B cell (primary cell): ENCODE measurements at regions not wholly inside any gene's neighbourhood (a gene's known extent, or its start where the extent isn't known, plus 50 kb on each side); places are given as distances from the start of the nearest gene placed in this dataset.

Experiments
- ATAC-seq: fragments of 200-7000 bp; cut with Tn5 transposase; one replicate; pipeline ENCODE4 v1.10.0; 2021; ENCODE audit warnings: low read depth, mild to moderate bottlenecking, moderate number of reproducible peaks, moderate library complexity
- CTCF ChIA-PET: fragments of 350-600 bp; sonication (Branson Sonifier 250); formaldehyde crosslinking; loops from one replicate; lab custom pipeline; 2021; ENCODE audit warnings: antibody characterized with exemption, inconsistent platforms; lab: Charles Lee
- POLR2A ChIA-PET: fragments of 350-600 bp; sonication (Branson Sonifier 250); formaldehyde crosslinking; loops from one replicate; lab custom pipeline; 2021; ENCODE audit warnings: antibody characterized with exemption; lab: Charles Lee
- DNase-seq: peaks from one replicate; pipeline ENCODE4 v3.0.0; 2013
- H2AFZ ChIP-seq: 2 replicates; pipeline ENCODE4 v1.6.1; 2012; ENCODE audit warnings: mild to moderate bottlenecking, low read depth, low read length; ENCODE audit not compliant: insufficient read depth, poor library complexity, severe bottlenecking
- H3K27ac ChIP-seq, 2 donors: 1 replicate in 1 of 2; 2 replicates in 1 of 2; pipeline ENCODE4 v1.5.1; 2012 to 2013; ENCODE audit warnings: low read length in 2 of 2, mild to moderate bottlenecking in 2 of 2, moderate library complexity in 1 of 2
- H3K27me3 ChIP-seq, 4 experiments: fragments of 200-600 bp in 1 of 4; sonication (generic) in 1 of 4; replicated peaks in 1 of 4; 1 replicate in 2 of 4; 2 replicates in 2 of 4; pipeline versions ENCODE4 v1.6.1 to v1.7.0; 2013 to 2016; ENCODE audit warnings: low read length in 3 of 4, mild to moderate bottlenecking in 2 of 4, mixed read lengths in 1 of 4, moderate library complexity in 1 of 4; ENCODE audit not compliant: insufficient read depth in 4 of 4, control insufficient read depth in 3 of 4; ENCODE audit errors: control extremely low read depth in 1 of 4
- H3K36me3 ChIP-seq, 2 experiments: replicated peaks in 1 of 2; 1 replicate in 1 of 2; 2 replicates in 1 of 2; pipeline versions ENCODE4 v1.6.1 to v1.7.1; 2013; ENCODE audit warnings: low read length in 1 of 2; ENCODE audit not compliant: insufficient read depth in 2 of 2, control insufficient read depth in 1 of 2; ENCODE audit errors: control extremely low read depth in 1 of 2, extremely low read depth in 1 of 2
- H3K4me1 ChIP-seq, 2 donors: fragments of 200-600 bp in 1 of 2; sonication (generic) in 1 of 2; 1 replicate in 1 of 2; 2 replicates in 1 of 2; pipeline versions ENCODE4 v1.5.1 to v1.6.1; 2013 to 2017; ENCODE audit warnings: low read length in 2 of 2; ENCODE audit not compliant: control insufficient read depth in 2 of 2, insufficient read depth in 2 of 2
- H3K4me2 ChIP-seq: replicated peaks from 2 replicates; pipeline ENCODE3; 2012; ENCODE audit warnings: mild to moderate bottlenecking, low read depth, low read length; ENCODE audit not compliant: poor library complexity, severe bottlenecking
- H3K4me3 ChIP-seq, 5 experiments: fragments of 200-600 bp in 1 of 5; sonication (generic) in 1 of 5; 1 replicate in 3 of 5; 2 replicates in 2 of 5; pipeline versions ENCODE4 v1.5.1 to v1.7.0; 2011 to 2016; ENCODE audit warnings: low read length in 4 of 5, mild to moderate bottlenecking in 4 of 5, low read depth in 2 of 5, control low read depth in 1 of 5, moderate library complexity in 1 of 5; ENCODE audit not compliant: insufficient read depth in 1 of 5; ENCODE audit errors: control extremely low read depth in 1 of 5, extremely low read depth in 1 of 5
- H3K79me2 ChIP-seq: fragments of 200-600 bp; sonication (generic); one replicate; pipeline ENCODE4 v1.6.0; 2016; ENCODE audit warnings: low read length; ENCODE audit not compliant: control insufficient read depth, insufficient read depth
- H3K9ac ChIP-seq: fragments of 200-600 bp; sonication (generic); 2 replicates; pipeline ENCODE4 v1.6.1; 2017; ENCODE audit warnings: mild to moderate bottlenecking, low read length, moderate library complexity
- H3K9me3 ChIP-seq, 3 donors: one replicate each; pipeline versions ENCODE4 v1.6.1 to v1.7.1; 2013; ENCODE audit warnings: low read length in 2 of 3; ENCODE audit not compliant: control insufficient read depth in 2 of 3, insufficient read depth in 1 of 3; ENCODE audit errors: control extremely low read depth in 1 of 3
- H4K20me1 ChIP-seq: 2 replicates; pipeline ENCODE4 v1.6.0; 2012; ENCODE audit warnings: mild to moderate bottlenecking, low read length; ENCODE audit not compliant: insufficient read depth, control insufficient read depth, poor library complexity, severe bottlenecking
- H3K27ac Mint-ChIP-seq: one replicate; pipeline ENCODE4 v1.8.0; 2021; ENCODE audit warnings: mixed read lengths
- H3K27me3 Mint-ChIP-seq: one replicate; pipeline ENCODE4 v1.8.0; 2021; ENCODE audit warnings: mixed read lengths
- H3K4me1 Mint-ChIP-seq: one replicate; pipeline ENCODE4 v1.8.0; 2021; ENCODE audit warnings: mixed read lengths
- H3K4me3 Mint-ChIP-seq: one replicate; pipeline ENCODE4 v1.8.0; 2021; ENCODE audit warnings: mixed read lengths
- H3K9me3 Mint-ChIP-seq: one replicate; pipeline ENCODE4 v1.8.0; 2022; ENCODE audit warnings: mixed read lengths; ENCODE audit not compliant: insufficient read depth
- EZH2 ChIP-seq: IDR thresholded peaks from 2 replicates; pipeline ENCODE4 v1.6.1; 2012; ENCODE audit warnings: borderline replicate concordance, low read depth, mild to moderate bottlenecking, moderate library complexity, low read length; ENCODE audit not compliant: insufficient read depth, poor library complexity, severe bottlenecking
- WGBS: methylation state at CpG from one replicate; pipeline ENCODE4 v1.1.5; 2013; ENCODE audit warnings: missing lambda C conversion rate; ENCODE audit not compliant: insufficient coverage; 5-methylcytosine and 5-hydroxymethylcytosine counted together
- intact Hi-C: fragments of 100-400 bp; cut with micrococcal nuclease; formaldehyde crosslinking; loops from one replicate; pipeline ENCODE4 v1.10.0; 2022
- TF ChIP-seq, protein P1 (sequence below): fragments of 200-600 bp; IDR thresholded peaks from one replicate; pipeline ENCODE4 v1.8.0; 2022; ENCODE audit warnings: antibody characterized with exemption, mild to moderate bottlenecking

DNA sequence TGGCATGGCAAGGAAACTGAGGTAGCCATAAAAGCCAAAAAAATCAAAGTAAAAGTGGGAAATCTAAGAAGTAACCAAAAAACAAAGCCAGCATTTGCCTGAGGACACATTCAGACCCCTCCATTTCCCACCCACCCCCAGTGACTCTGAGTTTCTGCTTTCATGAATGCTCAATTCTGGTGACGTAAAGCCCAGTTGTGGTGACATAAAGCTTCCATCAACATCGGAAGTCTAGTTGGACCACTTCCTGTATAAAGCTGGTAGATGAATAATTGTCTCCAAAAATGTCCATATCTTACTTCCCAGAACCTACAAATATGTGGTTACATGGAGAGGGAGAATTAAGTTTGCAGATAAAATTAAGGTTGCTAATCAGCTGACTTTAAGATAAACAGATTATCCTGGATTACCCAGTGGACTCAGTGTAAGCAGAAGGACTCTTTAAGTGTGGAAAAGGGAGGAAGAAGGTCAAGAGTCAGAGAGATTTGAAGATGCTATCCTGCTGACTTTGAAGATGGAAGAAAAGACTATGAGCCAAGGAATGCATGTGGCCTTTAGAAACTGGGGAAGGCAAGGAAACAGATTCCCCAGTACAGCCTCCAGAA, 62.0 kb upstream of the ST3GAL6 start:
- H3K4me1 Mint-ChIP-seq = no peaks in the 10 kb centered on the region
- Histone ChIP-seq H3K79me2 (no peaks in the 10 kb centered on the region), H3K36me3 (no peaks in the 10 kb centered on the region), H3K27me3 (no peaks in the 10 kb centered on the region), H2AFZ (no peak overlapping the region), H3K4me1 (no peaks in the 10 kb centered on the region), H3K4me3 (no peak overlapping the region), H3K9me3 (no peaks in the 10 kb centered on the region), H3K4me2 (no peak overlapping the region), H3K27ac (no peak overlapping the region), H4K20me1 (no peaks in the 10 kb centered on the region), H3K9ac (no peak overlapping the region)
- peaks cover 6% of the 10 kb centered on the region for H3K27me3 Mint-ChIP-seq
- ChIA-PET POLR2A (no interaction called here), CTCF (no interaction called here)
- intact Hi-C loops = no loop called here
- no peak overlapping the region for H3K4me3 Mint-ChIP-seq
- TF ChIP-seq, protein P1, sequence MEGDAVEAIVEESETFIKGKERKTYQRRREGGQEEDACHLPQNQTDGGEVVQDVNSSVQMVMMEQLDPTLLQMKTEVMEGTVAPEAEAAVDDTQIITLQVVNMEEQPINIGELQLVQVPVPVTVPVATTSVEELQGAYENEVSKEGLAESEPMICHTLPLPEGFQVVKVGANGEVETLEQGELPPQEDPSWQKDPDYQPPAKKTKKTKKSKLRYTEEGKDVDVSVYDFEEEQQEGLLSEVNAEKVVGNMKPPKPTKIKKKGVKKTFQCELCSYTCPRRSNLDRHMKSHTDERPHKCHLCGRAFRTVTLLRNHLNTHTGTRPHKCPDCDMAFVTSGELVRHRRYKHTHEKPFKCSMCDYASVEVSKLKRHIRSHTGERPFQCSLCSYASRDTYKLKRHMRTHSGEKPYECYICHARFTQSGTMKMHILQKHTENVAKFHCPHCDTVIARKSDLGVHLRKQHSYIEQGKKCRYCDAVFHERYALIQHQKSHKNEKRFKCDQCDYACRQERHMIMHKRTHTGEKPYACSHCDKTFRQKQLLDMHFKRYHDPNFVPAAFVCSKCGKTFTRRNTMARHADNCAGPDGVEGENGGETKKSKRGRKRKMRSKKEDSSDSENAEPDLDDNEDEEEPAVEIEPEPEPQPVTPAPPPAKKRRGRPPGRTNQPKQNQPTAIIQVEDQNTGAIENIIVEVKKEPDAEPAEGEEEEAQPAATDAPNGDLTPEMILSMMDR = no peak
- TF ChIP-seq EZH2 = no peak
- no peak overlapping the region for H3K27ac Mint-ChIP-seq
- DNase-seq (no peak), ATAC-seq (no peak)
- H3K9me3 Mint-ChIP-seq = no peaks in the 10 kb centered on the region
- WGBS = no CpG with 5 or more reads among the region's 2 CpGs

DNA sequence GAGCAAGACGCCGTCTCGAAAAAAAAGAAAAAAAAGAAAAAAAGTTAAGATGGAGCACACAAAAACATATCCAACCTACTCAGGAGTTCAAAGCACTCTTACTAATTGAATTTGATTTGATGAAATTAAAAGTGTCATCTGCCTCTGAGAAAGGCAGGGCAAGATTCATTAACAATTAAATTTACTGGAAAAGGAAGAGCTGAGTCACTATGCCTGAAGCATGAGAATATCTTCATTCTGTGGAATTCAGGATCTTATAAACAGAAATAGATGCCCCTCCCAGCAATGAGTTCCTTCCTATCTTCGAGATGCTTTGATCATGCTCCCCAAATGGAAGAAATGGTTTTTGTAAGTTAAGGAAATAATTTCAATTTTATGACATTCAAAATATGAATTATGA, 61.0 kb upstream of the ST3GAL6 start:
- no peaks in the 10 kb centered on the region for H3K4me1 Mint-ChIP-seq
- H3K4me3 ChIP-seq = no peak overlapping the region
- DNase-seq = no peak
- WGBS = no CpG with 5 or more reads among the region's 4 CpGs
- H3K27ac Mint-ChIP-seq = no peak overlapping the region
- CTCF ChIA-PET = no interaction called here
- POLR2A ChIA-PET = no interaction called here
- H3K27me3 ChIP-seq = no peaks in the 10 kb centered on the region
- no peak for ATAC-seq
- TF ChIP-seq, protein P1 = no peak
- no peak for TF ChIP-seq EZH2
- no peak overlapping the region for H2AFZ ChIP-seq
- H3K27ac ChIP-seq = no peak overlapping the region
- H3K9me3 Mint-ChIP-seq = no peaks in the 10 kb centered on the region
- no peak overlapping the region for H3K4me3 Mint-ChIP-seq
- intact Hi-C loops = no loop called here
- H3K4me1 ChIP-seq = no peaks in the 10 kb centered on the region
- H3K36me3 ChIP-seq = no peaks in the 10 kb centered on the region
- peaks cover 6% of the 10 kb centered on the region for H3K27me3 Mint-ChIP-seq
- H3K4me2 ChIP-seq = no peak overlapping the region
- no peaks in the 10 kb centered on the region for H3K79me2 ChIP-seq
- H4K20me1 ChIP-seq = no peaks in the 10 kb centered on the region
- H3K9ac ChIP-seq = no peak overlapping the region
- no peaks in the 10 kb centered on the region for H3K9me3 ChIP-seq
